ENCODE measurements at regions not wholly inside any gene's neighbourhood (a gene's known extent, or its start where the extent isn't known, plus 50 kb on each side); places are given as distances from the start of the nearest gene placed in this dataset.

GRCh38 chr9:1521547-1521946 is 471.4 kb downstream of the DMRT2 start:
- Histone ChIP-seq H3K27me3 (ENCODE audit: control insufficient read depth in 4 of 4, insufficient read depth in 4 of 4, low read length in 3 of 4) (no peaks in the 10 kb centered on the region), H3K27ac (ENCODE audit: low read depth in 1 of 2, low read length in 2 of 2) (no peak overlapping the region), H3K4me1 (ENCODE audit: control insufficient read depth in 4 of 4, insufficient read depth in 4 of 4, low read length in 3 of 4) (no peaks in the 10 kb centered on the region), H3K9ac (ENCODE audit: low read depth in 1 of 2, low read length in 2 of 2) (no peak overlapping the region), H3K9me3 (ENCODE audit: control insufficient read depth in 4 of 4, low read length in 3 of 4) (no peaks in the 10 kb centered on the region), H3K36me3 (ENCODE audit: control insufficient read depth in 4 of 4, insufficient read depth in 3 of 4, low read depth in 1 of 4, low read length in 3 of 4) (no peaks in the 10 kb centered on the region), H3K4me3 (ENCODE audit: low read depth in 1 of 3, low read length in 3 of 3) (no peak overlapping the region)
- TF ChIP-seq YY1 (IDR thresholded peaks at IDR 0.05) (no peak), NR2F2 (IDR thresholded peaks at IDR 0.05) (no peak)
- WGBS = 64% methylated on average over 4 of the region's 4 CpGs
- DNase-seq (ENCODE audit: low spot score) = no peak

DNA sequence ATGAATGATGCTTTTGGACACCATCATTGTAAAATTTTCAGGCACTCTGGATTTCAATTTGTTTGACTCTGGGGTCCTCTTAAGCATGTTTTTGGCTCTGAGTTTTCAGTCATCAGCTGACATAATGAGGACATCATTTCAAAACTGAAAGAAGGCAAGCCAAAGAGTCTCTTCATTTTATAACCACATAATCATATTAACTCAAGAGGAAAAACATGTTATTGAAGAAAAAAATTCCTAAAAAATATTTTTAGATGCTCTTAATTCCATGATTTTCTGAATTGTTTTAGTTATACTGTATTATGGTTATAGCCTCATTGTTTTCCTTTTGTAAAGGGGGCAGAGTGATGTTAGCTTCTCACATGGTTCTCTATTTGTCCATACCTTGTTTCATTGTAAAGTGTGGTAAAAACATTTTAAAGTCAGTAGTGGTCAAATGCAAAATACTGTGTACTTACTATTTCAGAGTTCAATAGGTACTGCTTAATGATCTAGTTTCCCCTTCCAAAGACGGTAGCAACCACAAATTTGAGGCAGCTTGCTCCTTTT is 472.1 kb downstream of the DMRT2 start:
- TF ChIP-seq JUND (IDR thresholded peaks at IDR 0.05) = no peak
- TF ChIP-seq TAF1 (conservative IDR thresholded peaks at IDR 0.05) = no peak
- no peak for TF ChIP-seq RXRA (IDR thresholded peaks at IDR 0.05)
- Histone ChIP-seq H3K9ac (ENCODE audit: low read depth in 1 of 2, low read length in 2 of 2) (no peak overlapping the region), H3K4me1 (ENCODE audit: control insufficient read depth in 4 of 4, insufficient read depth in 4 of 4, low read length in 3 of 4) (no peaks in the 10 kb centered on the region), H3K36me3 (ENCODE audit: control insufficient read depth in 4 of 4, insufficient read depth in 3 of 4, low read depth in 1 of 4, low read length in 3 of 4) (no peaks in the 10 kb centered on the region), H3K27me3 (ENCODE audit: control insufficient read depth in 4 of 4, insufficient read depth in 4 of 4, low read length in 3 of 4) (no peaks in the 10 kb centered on the region), H3K27ac (ENCODE audit: low read depth in 1 of 2, low read length in 2 of 2) (no peak overlapping the region), H3K4me3 (ENCODE audit: low read depth in 1 of 3, low read length in 3 of 3) (no peak overlapping the region), H3K9me3 (ENCODE audit: control insufficient read depth in 4 of 4, low read length in 3 of 4) (no peaks in the 10 kb centered on the region)
- DNase-seq (ENCODE audit: low spot score) = no peak
- WGBS = 64% methylated on average over 1 of the region's 1 CpG

- H3K9ac ChIP-seq (ENCODE audit: low read depth in 1 of 2, low read length in 2 of 2) = no peak overlapping the region
- WGBS = 53% methylated on average over 2 of the region's 2 CpGs
- no peaks in the 10 kb centered on the region for H3K4me1 ChIP-seq (ENCODE audit: control insufficient read depth in 4 of 4, insufficient read depth in 4 of 4, low read length in 3 of 4)
- TF ChIP-seq TAF1 (conservative IDR thresholded peaks at IDR 0.05) (no peak), FOXA1 (IDR thresholded peaks at IDR 0.05) (no peak), HNF4G (IDR thresholded peaks at IDR 0.05) (no peak), RXRA (IDR thresholded peaks at IDR 0.05) (no peak), YY1 (IDR thresholded peaks at IDR 0.05) (no peak), RAD21 (IDR thresholded peaks at IDR 0.05) (no peak), GABPA (IDR thresholded peaks at IDR 0.05 in 1 of 2, conservative IDR thresholded peaks at IDR 0.05 in 1 of 2) (no peak), ZBTB33 (IDR thresholded peaks at IDR 0.05) (no peak)
- TF ChIP-seq, protein P1, sequence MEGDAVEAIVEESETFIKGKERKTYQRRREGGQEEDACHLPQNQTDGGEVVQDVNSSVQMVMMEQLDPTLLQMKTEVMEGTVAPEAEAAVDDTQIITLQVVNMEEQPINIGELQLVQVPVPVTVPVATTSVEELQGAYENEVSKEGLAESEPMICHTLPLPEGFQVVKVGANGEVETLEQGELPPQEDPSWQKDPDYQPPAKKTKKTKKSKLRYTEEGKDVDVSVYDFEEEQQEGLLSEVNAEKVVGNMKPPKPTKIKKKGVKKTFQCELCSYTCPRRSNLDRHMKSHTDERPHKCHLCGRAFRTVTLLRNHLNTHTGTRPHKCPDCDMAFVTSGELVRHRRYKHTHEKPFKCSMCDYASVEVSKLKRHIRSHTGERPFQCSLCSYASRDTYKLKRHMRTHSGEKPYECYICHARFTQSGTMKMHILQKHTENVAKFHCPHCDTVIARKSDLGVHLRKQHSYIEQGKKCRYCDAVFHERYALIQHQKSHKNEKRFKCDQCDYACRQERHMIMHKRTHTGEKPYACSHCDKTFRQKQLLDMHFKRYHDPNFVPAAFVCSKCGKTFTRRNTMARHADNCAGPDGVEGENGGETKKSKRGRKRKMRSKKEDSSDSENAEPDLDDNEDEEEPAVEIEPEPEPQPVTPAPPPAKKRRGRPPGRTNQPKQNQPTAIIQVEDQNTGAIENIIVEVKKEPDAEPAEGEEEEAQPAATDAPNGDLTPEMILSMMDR (IDR thresholded peaks at IDR 0.05; ENCODE audit: low read depth, low read length, missing input control) = no peak
- H3K36me3 ChIP-seq (ENCODE audit: control insufficient read depth in 4 of 4, insufficient read depth in 3 of 4, low read depth in 1 of 4, low read length in 3 of 4) = no peaks in the 10 kb centered on the region
- no peak overlapping the region for H3K4me3 ChIP-seq (ENCODE audit: low read depth in 1 of 3, low read length in 3 of 3)
- peaks cover 0 to 3% (median 0%) of the 10 kb centered on the region in 4 donors for H3K27me3 ChIP-seq (ENCODE audit: control insufficient read depth in 4 of 4, insufficient read depth in 4 of 4, low read length in 3 of 4)
- no peak overlapping the region for H3K27ac ChIP-seq (ENCODE audit: low read depth in 1 of 2, low read length in 2 of 2)
- no peak for DNase-seq (ENCODE audit: low spot score)
- H3K9me3 ChIP-seq (ENCODE audit: control insufficient read depth in 4 of 4, low read length in 3 of 4) = no peaks in the 10 kb centered on the region
These were observed 478.3 kb downstream of the DMRT2 start for GRCh38 chr9:1528456-1528855.

Measured in liver (tissue), 8 donors.